ENCODE measurements at regions not wholly inside any gene's neighbourhood (a gene's known extent, or its start where the extent isn't known, plus 50 kb on each side); places are given as distances from the start of the nearest gene placed in this dataset.

GRCh38 chr6:157754351-157754750 lies 68.7 kb upstream of the SNX9 start:
- H3K36me3 ChIP-seq (ENCODE audit: control insufficient read depth, insufficient read depth, low read length): no peaks in the 10 kb centered on the region
- DNase-seq (ENCODE audit: low read depth): no peak
- H3K27me3 ChIP-seq (ENCODE audit: control insufficient read depth, insufficient read depth, low read length): no peaks in the 10 kb centered on the region
- ChIA-PET CTCF (no interaction called here), POLR2A (no interaction called here)
- no peak for TF ChIP-seq CTCF (IDR thresholded peaks at IDR 0.05; ENCODE audit: insufficient read depth, low read depth, low read length)
- no peak overlapping the region for H3K4me3 ChIP-seq (ENCODE audit: low read depth, low read length)

- H3K4me3 ChIP-seq (ENCODE audit: low read depth, low read length): no peak overlapping the region
- peak; percentile 26 for DNase-seq (ENCODE audit: low read depth)
- POLR2A ChIA-PET: interaction anchor here (0.6 kb wide), 1 partner anchor 160 kb away, joined by 5 read pairs; no protein-coding TSS in a partner anchor
- CTCF ChIA-PET: interaction anchor here (0.6 to 3.1 kb wide), 7 partner anchors 10 to 438 kb away, joined by 3 to 17 read pairs (median 3); no protein-coding TSS in a partner anchor
- H3K27me3 ChIP-seq (ENCODE audit: control insufficient read depth, insufficient read depth, low read length): no peaks in the 10 kb centered on the region
- TF ChIP-seq CTCF (IDR thresholded peaks at IDR 0.05; ENCODE audit: insufficient read depth, low read depth, low read length): no peak
- H3K36me3 ChIP-seq (ENCODE audit: control insufficient read depth, insufficient read depth, low read length): no peaks in the 10 kb centered on the region
These were observed 67.9 kb upstream of the SNX9 start for GRCh38 chr6:157755032-157755745.

DNA sequence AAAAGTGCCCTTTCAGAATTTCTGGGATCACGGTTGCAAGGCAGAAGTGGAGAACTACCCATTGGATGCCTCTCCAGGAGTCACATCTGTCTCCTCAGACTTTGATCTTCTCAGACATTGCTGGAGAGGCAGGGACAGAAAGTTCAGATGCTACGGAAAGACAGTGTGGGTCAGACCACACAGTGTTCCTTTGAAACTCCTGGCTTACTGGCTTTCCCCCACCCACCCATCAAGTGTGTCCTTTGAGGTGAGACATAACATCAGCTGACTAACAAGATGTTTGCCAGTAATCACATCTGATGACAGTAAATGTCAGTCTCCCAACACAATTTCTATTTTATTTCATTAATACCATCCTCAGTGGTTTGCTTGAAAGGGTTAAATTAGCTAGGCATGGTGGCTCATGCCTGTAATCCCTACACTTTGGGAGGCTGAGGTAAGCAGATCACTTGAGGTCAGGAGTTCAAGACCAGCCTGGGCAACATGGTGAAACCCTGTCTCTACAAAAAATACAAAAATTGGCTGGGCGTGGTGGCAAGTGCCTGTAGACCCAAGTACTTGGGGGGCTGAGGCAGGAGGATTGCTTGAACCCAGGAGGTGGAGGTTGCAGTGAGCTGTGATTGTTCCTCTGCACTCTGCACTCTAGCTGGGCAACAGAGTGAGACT lies 67.2 kb upstream of the SNX9 start:
- TF ChIP-seq CTCF (IDR thresholded peaks at IDR 0.05; ENCODE audit: insufficient read depth, low read depth, low read length): no peak
- DNase-seq (ENCODE audit: low read depth): no peak
- Histone ChIP-seq H3K36me3 (ENCODE audit: control insufficient read depth, insufficient read depth, low read length) (no peaks in the 10 kb centered on the region), H3K4me3 (ENCODE audit: low read depth, low read length) (no peak overlapping the region), H3K27me3 (ENCODE audit: control insufficient read depth, insufficient read depth, low read length) (no peaks in the 10 kb centered on the region)
- ChIA-PET CTCF (interaction anchor here (0.6 to 3.5 kb wide), 17 partner anchors 9 to 438 kb away, joined by 3 to 17 read pairs (median 3); no protein-coding TSS in a partner anchor), POLR2A (no interaction called here)

GRCh38 chr6:157756708-157757429 lies 66.2 kb upstream of the SNX9 start:
- TF ChIP-seq CTCF (IDR thresholded peaks at IDR 0.05; ENCODE audit: insufficient read depth, low read depth, low read length): peak; percentile 80
- ChIA-PET POLR2A (no interaction called here), CTCF (interaction anchor here (0.6 to 3.5 kb wide), 24 partner anchors 8 to 439 kb away, joined by 3 to 17 read pairs (median 3); no protein-coding TSS in a partner anchor)
- no peaks in the 10 kb centered on the region for H3K27me3 ChIP-seq (ENCODE audit: control insufficient read depth, insufficient read depth, low read length)
- no peak overlapping the region for H3K4me3 ChIP-seq (ENCODE audit: low read depth, low read length)
- peak; percentile 17 for DNase-seq (ENCODE audit: low read depth)
- no peaks in the 10 kb centered on the region for H3K36me3 ChIP-seq (ENCODE audit: control insufficient read depth, insufficient read depth, low read length)

Data from BJ (cell line).